ENCODE measurements at regions not wholly inside any gene's neighbourhood (a gene's known extent, or its start where the extent isn't known, plus 50 kb on each side); places are given as distances from the start of the nearest gene placed in this dataset.

- ATAC-seq: no peak
- H3K4me3 ChIP-seq: no peak overlapping the region
- H3K9me3 ChIP-seq: no peaks in the 10 kb centered on the region
- H3K27ac ChIP-seq: no peak overlapping the region
- WGBS, 3 donors: 35 to 56% (median 43%) methylated on average over 12 of the region's 12 CpGs
- H3K36me3 ChIP-seq (ENCODE audit: insufficient read depth in 1 of 2, low read depth in 1 of 2): no peaks in the 10 kb centered on the region
- peaks cover 10% of the 10 kb centered on the region for H3K4me1 ChIP-seq
- H3K27me3 ChIP-seq (ENCODE audit: insufficient read depth in 3 of 3, low read length in 2 of 3): peaks cover 0 to 6% (median 0%) of the 10 kb centered on the region in 3 donors
- no peak for DNase-seq
- TF ChIP-seq CTCF (IDR thresholded peaks at IDR 0.05): no peak
- intact Hi-C loops (cut with DNase I): no loop called here
Measured at GRCh38 chr10:33122014-33122809, 164.2 kb upstream of the ITGB1 start.

- no peak for DNase-seq
- 91 to 97% (median 92%) methylated on average over 2 of the region's 2 CpGs for WGBS, 3 donors
- TF ChIP-seq CTCF (IDR thresholded peaks at IDR 0.05): no peak
- no peak overlapping the region for H3K27ac ChIP-seq
- peaks cover 0 to 6% (median 0%) of the 10 kb centered on the region in 3 donors for H3K27me3 ChIP-seq (ENCODE audit: insufficient read depth in 3 of 3, low read length in 2 of 3)
- no peak for ATAC-seq
- H3K4me1 ChIP-seq: peaks cover 6% of the 10 kb centered on the region
- H3K4me3 ChIP-seq: no peak overlapping the region
- intact Hi-C loops (cut with DNase I): no loop called here
- H3K36me3 ChIP-seq (ENCODE audit: insufficient read depth in 1 of 2, low read depth in 1 of 2): no peaks in the 10 kb centered on the region
- no peaks in the 10 kb centered on the region for H3K9me3 ChIP-seq
Measured at GRCh38 chr10:33120700-33121099, 162.7 kb upstream of the ITGB1 start.

GRCh38 chr10:33120275-33120674 is 162.2 kb upstream of the ITGB1 start:
- no peak overlapping the region for H3K27ac ChIP-seq
- peaks cover 0 to 6% (median 0%) of the 10 kb centered on the region in 3 donors for H3K27me3 ChIP-seq (ENCODE audit: insufficient read depth in 3 of 3, low read length in 2 of 3)
- TF ChIP-seq CTCF (IDR thresholded peaks at IDR 0.05): no peak
- ATAC-seq (no peak), DNase-seq (no peak)
- WGBS, 3 donors: 78 to 89% (median 84%) methylated on average over 3 of the region's 3 CpGs
- H3K36me3 ChIP-seq (ENCODE audit: insufficient read depth in 1 of 2, low read depth in 1 of 2): no peaks in the 10 kb centered on the region
- no peak overlapping the region for H3K4me3 ChIP-seq
- no peaks in the 10 kb centered on the region for H3K9me3 ChIP-seq
- peaks cover 6% of the 10 kb centered on the region for H3K4me1 ChIP-seq
- intact Hi-C loops (cut with DNase I): no loop called here

GRCh38 chr10:33117816-33118215 is 159.8 kb upstream of the ITGB1 start:
- Histone ChIP-seq H3K4me1 (no peaks in the 10 kb centered on the region), H3K36me3 (ENCODE audit: insufficient read depth in 1 of 2, low read depth in 1 of 2) (no peaks in the 10 kb centered on the region), H3K4me3 (no peak overlapping the region), H3K9me3 (no peaks in the 10 kb centered on the region), H3K27ac (no peak overlapping the region), H3K27me3 (ENCODE audit: insufficient read depth in 3 of 3, low read length in 2 of 3) (no peaks in the 10 kb centered on the region)
- 75 to 81% (median 76%) methylated on average over 6 of the region's 6 CpGs for WGBS, 3 donors
- TF ChIP-seq CTCF (IDR thresholded peaks at IDR 0.05): no peak
- ATAC-seq: no peak
- no peak for DNase-seq
- intact Hi-C loops (cut with DNase I): no loop called here

GRCh38 chr10:33117230-33117629 is 159.2 kb upstream of the ITGB1 start:
- ATAC-seq (no peak), DNase-seq (no peak)
- H3K4me3 ChIP-seq: no peak overlapping the region
- WGBS, 3 donors: 89 to 91% (median 90%) methylated on average over 6 of the region's 6 CpGs
- H3K27me3 ChIP-seq (ENCODE audit: insufficient read depth in 3 of 3, low read length in 2 of 3): no peaks in the 10 kb centered on the region
- H3K27ac ChIP-seq: no peak overlapping the region
- H3K4me1 ChIP-seq: no peaks in the 10 kb centered on the region
- H3K9me3 ChIP-seq: no peaks in the 10 kb centered on the region
- intact Hi-C loops (cut with DNase I): no loop called here
- no peaks in the 10 kb centered on the region for H3K36me3 ChIP-seq (ENCODE audit: insufficient read depth in 1 of 2, low read depth in 1 of 2)
- TF ChIP-seq CTCF (IDR thresholded peaks at IDR 0.05): no peak
